HG03442 (cell line): ENCODE measurements at regions not wholly inside any gene's neighbourhood (a gene's known extent, or its start where the extent isn't known, plus 50 kb on each side); places are given as distances from the start of the nearest gene placed in this dataset.
"Not testable (repeated sequence)": the region's sequence is repeated elsewhere in the genome, so short reads cannot be mapped to it uniquely, and the experiment has no call there.

Experiments
- ATAC-seq: cut with Tn5 transposase; IDR thresholded peaks from one replicate; pipeline ENCODE4 v1.9.1; 2021; ENCODE audit warnings: mild to moderate bottlenecking, moderate library complexity; ENCODE audit not compliant: unreplicated experiment

- no peak for ATAC-seq
Measured at GRCh38 chr2:194090251-194090905, 1566.6 kb upstream of the SLC39A10 start.

- ATAC-seq, result no peak
Measured at GRCh38 chr2:194087089-194087958, 1569.7 kb upstream of the SLC39A10 start.

GRCh38 chr2:194086129-194086528, 1570.9 kb upstream of the SLC39A10 start:
- no peak for ATAC-seq

GRCh38 chr2:194079989-194080388, 1577.0 kb upstream of the SLC39A10 start:
- ATAC-seq, result no peak

- ATAC-seq, result no peak
Measured at GRCh38 chr2:194077366-194077765, 1579.7 kb upstream of the SLC39A10 start.

GRCh38 chr2:194062401-194062800, 1594.6 kb upstream of the SLC39A10 start:
- no peak for ATAC-seq

- no peak for ATAC-seq
Measured at GRCh38 chr2:194060269-194060668, 1596.8 kb upstream of the SLC39A10 start.

GRCh38 chr2:194054313-194054712, 1602.7 kb upstream of the SLC39A10 start:
- ATAC-seq, result no peak

GRCh38 chr2:194044321-194044720, 1612.7 kb upstream of the SLC39A10 start:
- no peak for ATAC-seq

GRCh38 chr2:194021130-194021529, 1635.9 kb upstream of the SLC39A10 start:
- ATAC-seq, result not testable (repeated sequence)

GRCh38 chr2:194020155-194020554, 1636.9 kb upstream of the SLC39A10 start:
- ATAC-seq, result no peak

GRCh38 chr2:194015751-194016150, 1641.3 kb upstream of the SLC39A10 start:
- ATAC-seq, result no peak

GRCh38 chr2:194014639-194015038, 1642.4 kb upstream of the SLC39A10 start:
- no peak for ATAC-seq

GRCh38 chr2:194004590-194005206, 1652.3 kb upstream of the SLC39A10 start:
- no peak for ATAC-seq

- ATAC-seq, result no peak
Measured at GRCh38 chr2:194003911-194004310, 1653.1 kb upstream of the SLC39A10 start.

- ATAC-seq, result no peak
Measured at GRCh38 chr2:194002699-194003368, 1654.2 kb upstream of the SLC39A10 start.

- ATAC-seq, result no peak
Measured at GRCh38 chr2:193990868-193991267, 1666.2 kb upstream of the SLC39A10 start.

GRCh38 chr2:193989645-193990044, 1667.4 kb upstream of the SLC39A10 start:
- ATAC-seq, result no peak

GRCh38 chr2:193988784-193989183, 1668.2 kb upstream of the SLC39A10 start:
- no peak for ATAC-seq

GRCh38 chr2:193985272-193985671, 1671.8 kb upstream of the SLC39A10 start:
- ATAC-seq, result no peak

GRCh38 chr2:193980599-193980998, 1676.4 kb upstream of the SLC39A10 start:
- ATAC-seq, result no peak
